Mesenchymal stem cell (in vitro differentiated cells and primary cell): ENCODE measurements at regions not wholly inside any gene's neighbourhood (a gene's known extent, or its start where the extent isn't known, plus 50 kb on each side); places are given as distances from the start of the nearest gene placed in this dataset.

Experiments used
- DNase-seq: peaks from one replicate; pipeline ENCODE4 v3.0.0-alpha.2; 2013
- H2AFZ ChIP-seq: one replicate; pipeline ENCODE4 v1.6.1; 2013; ENCODE audit warnings: low read depth, mild to moderate bottlenecking, control low read depth, inconsistent platforms, low read length, moderate library complexity
- H2AK5ac ChIP-seq: 2 replicates; pipeline ENCODE4 v1.6.1; 2013; ENCODE audit warnings: low read length, moderate library complexity, mild to moderate bottlenecking, inconsistent platforms; ENCODE audit not compliant: severe bottlenecking
- H2BK120ac ChIP-seq: one replicate; pipeline ENCODE4 v1.6.1; 2013; ENCODE audit warnings: low read depth, mild to moderate bottlenecking, inconsistent platforms, low read length, moderate library complexity
- H2BK12ac ChIP-seq, 2 experiments: one replicate each; pipeline ENCODE4 v1.6.1; 2013; ENCODE audit warnings: inconsistent platforms in 2 of 2, low read length in 2 of 2, mild to moderate bottlenecking in 2 of 2, moderate library complexity in 2 of 2, control low read depth in 1 of 2
- H2BK15ac ChIP-seq: one replicate; pipeline ENCODE4 v1.6.1; 2013; ENCODE audit warnings: mild to moderate bottlenecking, low read depth, inconsistent platforms; ENCODE audit not compliant: poor library complexity, severe bottlenecking
- H2BK5ac ChIP-seq: 2 replicates; pipeline ENCODE4 v1.6.1; 2013; ENCODE audit warnings: low read depth, mild to moderate bottlenecking, low read length, control low read depth, inconsistent platforms; ENCODE audit not compliant: poor library complexity, severe bottlenecking
- H3K14ac ChIP-seq, 2 experiments: one replicate each; pipeline ENCODE4 v1.6.1; 2013; ENCODE audit warnings: inconsistent platforms in 2 of 2, low read length in 2 of 2, control low read depth in 1 of 2, mild to moderate bottlenecking in 1 of 2, moderate library complexity in 1 of 2
- H3K18ac ChIP-seq, 2 experiments: one replicate each; pipeline ENCODE4 v1.6.1; 2013; ENCODE audit warnings: inconsistent platforms in 2 of 2, low read length in 2 of 2, control low read depth in 1 of 2, low read depth in 1 of 2, mild to moderate bottlenecking in 1 of 2
- H3K23ac ChIP-seq, 2 experiments: one replicate each; pipeline ENCODE4 v1.6.1; 2013; ENCODE audit warnings: inconsistent platforms in 2 of 2, low read length in 2 of 2, mild to moderate bottlenecking in 2 of 2, moderate library complexity in 2 of 2, control low read depth in 1 of 2
- H3K27ac ChIP-seq: 2 replicates; pipeline ENCODE4 v1.5.1; 2013; ENCODE audit warnings: mild to moderate bottlenecking, moderate library complexity, low read length, control low read depth, inconsistent platforms; ENCODE audit not compliant: poor library complexity, severe bottlenecking
- H3K27me3 ChIP-seq, 2 experiments: 2 replicates each; pipeline versions ENCODE4 v1.6.1 to v1.7.0; 2013; ENCODE audit warnings: low read length in 2 of 2, mild to moderate bottlenecking in 2 of 2, moderate library complexity in 2 of 2, control low read depth in 1 of 2, inconsistent platforms in 1 of 2; ENCODE audit not compliant: control insufficient read depth in 1 of 2, insufficient read depth in 1 of 2
- H3K36me3 ChIP-seq, 2 experiments: 2 replicates each; pipeline versions ENCODE4 v1.6.1 to v1.7.0; 2013; ENCODE audit warnings: low read length in 2 of 2, control low read depth in 1 of 2, inconsistent platforms in 1 of 2, low read depth in 1 of 2, mild to moderate bottlenecking in 1 of 2; ENCODE audit not compliant: insufficient read depth in 2 of 2, control insufficient read depth in 1 of 2
- H3K4ac ChIP-seq, 2 experiments: one replicate each; pipeline ENCODE4 v1.6.1; 2013; ENCODE audit warnings: inconsistent platforms in 2 of 2, low read length in 2 of 2, mild to moderate bottlenecking in 2 of 2, moderate library complexity in 2 of 2, control low read depth in 1 of 2, low read depth in 1 of 2
- H3K4me1 ChIP-seq: 2 replicates; pipeline ENCODE4 v1.6.1; 2013; ENCODE audit warnings: low read depth, low read length, control low read depth; ENCODE audit not compliant: control insufficient read depth, insufficient read depth
- H3K4me2 ChIP-seq: 2 replicates; pipeline ENCODE4 v1.6.1; 2013; ENCODE audit warnings: low read length, mild to moderate bottlenecking, inconsistent platforms; ENCODE audit not compliant: poor library complexity, severe bottlenecking
- H3K4me3 ChIP-seq, 2 experiments: 2 replicates each; pipeline versions ENCODE4 v1.5.1 to v1.7.0; 2013; ENCODE audit warnings: low read length in 2 of 2, mild to moderate bottlenecking in 2 of 2, control low read depth in 1 of 2, low read depth in 1 of 2; ENCODE audit not compliant: insufficient read depth in 1 of 2
- H3K79me1 ChIP-seq: replicated peaks from 2 replicates; pipeline ENCODE4 v1.6.1; 2013; ENCODE audit warnings: mild to moderate bottlenecking, control low read depth, low read length, inconsistent platforms; ENCODE audit not compliant: poor library complexity, severe bottlenecking
- H3K9ac ChIP-seq: 2 replicates; pipeline ENCODE4 v1.7.0; 2013; ENCODE audit warnings: mild to moderate bottlenecking, low read length, moderate library complexity
- H3K9me3 ChIP-seq: 2 replicates; pipeline ENCODE4 v1.7.0; 2013; ENCODE audit warnings: mild to moderate bottlenecking, low read length; ENCODE audit not compliant: control insufficient read depth
- H4K8ac ChIP-seq: one replicate; pipeline ENCODE4 v1.6.1; 2013; ENCODE audit warnings: inconsistent platforms, mild to moderate bottlenecking, low read length, moderate library complexity
- H4K91ac ChIP-seq: one replicate; pipeline ENCODE4 v1.6.1; 2013; ENCODE audit warnings: mild to moderate bottlenecking, low read length, inconsistent platforms
- WGBS: methylation state at CpG from one replicate; pipeline ENCODE4 v1.1.7; 2013; ENCODE audit warnings: mixed read lengths; 5-methylcytosine and 5-hydroxymethylcytosine counted together

- Histone ChIP-seq H2BK120ac (no peak overlapping the region), H3K4me2 (peak overlapping the region; percentile 93), H3K36me3 (peaks cover 0 to 3% of the 10 kb centered on the region in 2 experiments), H2AFZ (peak overlapping the region; percentile 89), H3K79me1 (peaks cover 3% of the 10 kb centered on the region), H4K91ac (peak overlapping the region; percentile 57), H3K4me3 (peak overlapping the region; percentile 59 to 81), H2AK5ac (no peak overlapping the region), H2BK12ac (peak overlapping the region in 1 of 2 experiments; percentile 29), H3K9ac (peak overlapping the region; percentile 82), H3K23ac (no peak overlapping the region), H3K9me3 (peaks cover 5% of the 10 kb centered on the region), H4K8ac (peak overlapping the region; percentile 59), H3K18ac (peak overlapping the region; percentile 8 to 92), H3K4ac (peak overlapping the region in 1 of 2 experiments; percentile 71), H2BK15ac (peak overlapping the region; percentile 86), H3K4me1 (peaks cover 16% of the 10 kb centered on the region), H3K27ac (no peak overlapping the region), H2BK5ac (no peak overlapping the region), H3K14ac (no peak overlapping the region), H3K27me3 (peaks cover 2 to 4% of the 10 kb centered on the region in 2 experiments)
- 2% methylated on average over 34 of the region's 46 CpGs for WGBS
- DNase-seq, result peak; percentile 91
Observed at GRCh38 chr4:1579901-1580691, 104.0 kb downstream of the FAM53A start.

DNA sequence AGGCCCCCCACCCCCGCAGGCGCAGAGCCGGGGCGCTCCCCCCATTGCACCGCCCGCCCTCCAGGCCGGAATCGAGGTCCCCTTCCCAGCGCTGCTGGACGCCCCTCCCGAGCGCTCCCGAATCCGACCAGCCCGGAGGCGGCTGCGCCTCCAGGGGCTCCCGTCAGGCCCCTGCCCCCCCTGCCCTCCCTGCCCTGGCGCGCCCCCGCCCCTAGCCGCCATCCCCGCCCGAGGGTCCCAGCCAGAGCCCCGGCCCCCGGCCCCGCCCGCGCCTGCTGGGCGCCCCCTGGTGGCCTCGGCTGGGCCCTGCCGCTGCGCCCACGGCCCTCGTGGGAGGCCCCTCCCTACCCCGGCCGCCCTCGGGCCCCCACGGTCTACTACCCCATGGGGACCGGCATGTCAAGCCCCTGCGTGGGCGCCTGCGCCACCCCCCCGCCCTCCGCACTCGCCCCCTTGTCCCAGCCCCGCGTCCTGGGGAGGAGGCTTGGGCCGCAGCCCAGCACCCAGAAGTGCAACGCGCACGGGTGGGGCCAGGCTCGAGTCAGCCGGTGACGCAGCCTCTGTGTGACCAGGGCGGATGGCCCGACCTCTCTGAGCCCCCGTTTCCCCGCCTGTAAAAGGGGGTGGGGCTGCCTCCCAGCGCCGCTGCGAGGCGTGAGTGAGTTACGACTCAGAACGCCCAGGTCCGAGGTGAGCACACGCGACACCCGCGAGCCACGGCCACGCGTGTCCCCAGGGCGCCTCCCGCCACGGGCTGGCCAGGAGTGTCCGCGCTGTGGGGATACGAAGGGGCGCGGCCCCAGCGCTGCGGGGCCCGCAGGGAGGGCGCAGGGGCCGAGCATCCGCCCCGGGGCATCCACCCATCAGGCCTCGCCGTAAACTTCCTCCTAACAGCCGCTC is 104.9 kb downstream of the FAM53A start:
- H2BK12ac ChIP-seq, result peak overlapping the region in 1 of 2 experiments; percentile 37
- H3K9me3 ChIP-seq, result peaks cover 2% of the 10 kb centered on the region
- H2BK120ac ChIP-seq, result peak overlapping the region; percentile 90
- peaks cover 0 to 3% of the 10 kb centered on the region in 2 experiments for H3K36me3 ChIP-seq
- WGBS, result 4% methylated on average over 68 of the region's 91 CpGs
- H3K4me1 ChIP-seq, result peaks cover 20% of the 10 kb centered on the region
- H2BK5ac ChIP-seq, result no peak overlapping the region
- H4K91ac ChIP-seq, result peak overlapping the region; percentile 52
- H2AFZ ChIP-seq, result peak overlapping the region; percentile 89
- peak overlapping the region in 1 of 2 experiments; percentile 66 for H3K23ac ChIP-seq
- no peak overlapping the region for H3K27ac ChIP-seq
- peak overlapping the region; percentile 93 for H3K4me2 ChIP-seq
- peak overlapping the region; percentile 34 to 96 for H3K18ac ChIP-seq
- DNase-seq, result peak; percentile 82
- H3K4ac ChIP-seq, result peak overlapping the region in 1 of 2 experiments; percentile 93
- H3K27me3 ChIP-seq, result peaks cover under 1 to 6% of the 10 kb centered on the region in 2 experiments
- H3K14ac ChIP-seq, result peak overlapping the region in 1 of 2 experiments; percentile 87
- peak overlapping the region; percentile 82 for H3K9ac ChIP-seq
- peak overlapping the region; percentile 91 for H2BK15ac ChIP-seq
- H4K8ac ChIP-seq, result peak overlapping the region; percentile 79
- H3K4me3 ChIP-seq, result peak overlapping the region; percentile 59 to 81
- no peak overlapping the region for H2AK5ac ChIP-seq
- peaks cover 3% of the 10 kb centered on the region for H3K79me1 ChIP-seq

DNA sequence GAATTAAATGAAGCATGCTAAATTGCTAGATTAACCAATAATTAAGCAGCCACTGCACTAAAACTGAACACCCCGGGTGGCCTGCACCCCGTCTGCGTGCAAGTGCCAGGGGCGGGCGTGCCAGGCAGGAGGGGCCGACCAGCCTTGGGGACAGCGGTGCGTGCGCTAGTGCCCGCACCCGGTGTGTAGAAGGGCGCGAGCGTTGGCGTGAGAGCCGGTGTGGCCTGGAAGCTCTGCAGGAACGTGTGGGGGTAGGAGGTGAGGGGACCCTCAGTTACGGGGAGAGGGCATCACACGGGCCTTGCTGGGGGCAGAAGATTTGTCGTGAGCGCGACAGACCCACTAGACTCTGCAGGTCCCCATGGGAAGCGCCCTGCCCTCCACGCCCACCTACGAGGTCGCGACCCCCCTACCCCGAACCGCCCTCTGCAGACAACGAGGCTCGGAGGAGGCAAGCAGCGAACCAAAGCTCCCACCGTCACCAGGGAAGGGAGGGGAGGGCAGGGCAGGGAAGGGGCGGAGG is 105.8 kb downstream of the FAM53A start:
- no peak for DNase-seq
- peaks cover 0 to 3% of the 10 kb centered on the region in 2 experiments for H3K36me3 ChIP-seq
- H2AFZ ChIP-seq, result no peak overlapping the region
- H4K8ac ChIP-seq, result peak overlapping the region; percentile 51
- H3K4ac ChIP-seq, result no peak overlapping the region
- H3K9ac ChIP-seq, result peak overlapping the region; percentile 57
- 63% methylated on average over 23 of the region's 34 CpGs for whole genome bisulfite sequencing
- H3K27ac ChIP-seq, result no peak overlapping the region
- H3K4me2 ChIP-seq, result no peak overlapping the region
- no peak overlapping the region for H2BK120ac ChIP-seq
- no peaks in the 10 kb centered on the region for H3K9me3 ChIP-seq
- peak overlapping the region in 1 of 2 experiments; percentile 64 for H2BK12ac ChIP-seq
- H2BK15ac ChIP-seq, result no peak overlapping the region
- no peak overlapping the region for H3K14ac ChIP-seq
- H4K91ac ChIP-seq, result peak overlapping the region; percentile 89
- H3K4me1 ChIP-seq, result peaks cover 20% of the 10 kb centered on the region
- H3K18ac ChIP-seq, result peak overlapping the region; percentile 71 to 78
- H3K27me3 ChIP-seq, result peaks cover 2 to 6% of the 10 kb centered on the region in 2 experiments
- no peak overlapping the region for H2BK5ac ChIP-seq
- H2AK5ac ChIP-seq, result no peak overlapping the region
- H3K23ac ChIP-seq, result peak overlapping the region in 1 of 2 experiments; percentile 76
- peaks cover 3% of the 10 kb centered on the region for H3K79me1 ChIP-seq
- H3K4me3 ChIP-seq, result peak overlapping the region; percentile 35 to 70
